HG03139 (cell line): ENCODE measurements at regions not wholly inside any gene's neighbourhood (a gene's known extent, or its start where the extent isn't known, plus 50 kb on each side); places are given as distances from the start of the nearest gene placed in this dataset.

Source experiments
- ATAC-seq: cut with Tn5 transposase; IDR thresholded peaks from one replicate; pipeline ENCODE4 v1.9.1; 2021; ENCODE audit not compliant: unreplicated experiment

DNA sequence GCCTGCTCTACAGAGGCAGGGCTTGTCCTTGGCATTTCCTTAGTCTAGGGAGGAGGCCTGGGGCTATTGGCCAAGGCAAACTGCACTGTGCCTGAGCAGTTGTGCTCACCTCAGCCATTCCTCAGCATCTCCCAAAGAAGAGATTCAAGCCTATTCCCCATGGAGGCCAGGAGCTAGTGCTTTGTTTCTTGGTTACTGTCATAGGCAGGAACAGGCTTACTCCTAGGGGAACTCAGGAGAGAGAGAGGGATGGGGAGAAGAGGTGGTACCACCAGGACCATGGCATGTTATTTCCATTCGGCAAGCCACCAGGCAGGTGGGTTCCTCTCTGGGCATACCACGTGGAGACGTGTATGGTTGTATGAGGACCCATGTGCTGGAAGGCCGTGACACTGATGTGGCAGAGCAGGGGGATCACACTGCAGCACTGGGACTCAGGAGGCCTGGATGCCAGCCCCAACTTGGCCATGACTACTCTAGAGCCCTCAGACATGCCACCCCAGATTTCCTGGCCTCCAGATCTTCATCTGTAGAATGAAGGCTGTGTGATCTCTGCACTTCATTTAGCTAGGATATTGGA is 233.7 kb downstream of the LOXHD1 start:
- no peak for ATAC-seq

DNA sequence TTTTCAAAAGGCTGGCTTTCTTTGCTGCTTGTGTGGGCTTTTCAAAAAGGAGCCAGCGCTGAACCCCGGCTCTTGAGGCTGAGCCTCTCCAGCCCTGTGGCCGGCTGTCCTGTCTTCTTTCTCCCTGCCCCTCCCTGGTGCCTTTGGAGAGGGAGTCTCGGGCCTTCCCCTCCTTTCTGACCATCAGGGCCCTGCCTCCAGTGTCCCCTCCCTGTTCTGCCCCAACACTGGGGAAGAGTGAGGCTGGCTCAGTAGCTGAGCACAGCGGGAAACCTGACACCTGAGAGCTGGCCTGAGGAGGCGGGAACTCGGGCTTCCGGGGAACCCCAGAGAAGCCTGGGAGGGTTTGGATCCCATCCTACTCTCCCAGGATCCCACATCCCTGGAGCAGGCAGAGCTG is 232.1 kb downstream of the LOXHD1 start:
- ATAC-seq, result no peak

DNA sequence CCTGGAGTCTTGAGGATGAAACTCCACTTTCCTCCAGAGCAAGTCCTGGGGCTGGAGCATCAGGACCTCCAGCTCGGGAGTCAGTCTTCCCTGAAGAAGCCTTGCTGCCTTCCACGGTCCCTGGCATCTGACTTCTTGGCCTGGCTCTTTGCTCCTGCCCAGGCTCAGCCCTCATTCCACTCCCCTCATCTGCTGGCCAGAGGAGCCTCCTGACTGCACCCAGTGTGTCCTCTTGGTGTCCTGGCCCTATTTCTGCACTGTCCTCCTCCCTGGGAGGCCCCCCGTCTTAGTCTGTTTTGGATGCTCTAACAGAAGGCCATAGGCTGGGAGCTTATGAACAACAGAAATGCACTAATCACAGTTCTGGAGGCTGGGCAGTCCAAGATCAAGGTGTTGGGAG is 231.5 kb downstream of the LOXHD1 start:
- no peak for ATAC-seq

DNA sequence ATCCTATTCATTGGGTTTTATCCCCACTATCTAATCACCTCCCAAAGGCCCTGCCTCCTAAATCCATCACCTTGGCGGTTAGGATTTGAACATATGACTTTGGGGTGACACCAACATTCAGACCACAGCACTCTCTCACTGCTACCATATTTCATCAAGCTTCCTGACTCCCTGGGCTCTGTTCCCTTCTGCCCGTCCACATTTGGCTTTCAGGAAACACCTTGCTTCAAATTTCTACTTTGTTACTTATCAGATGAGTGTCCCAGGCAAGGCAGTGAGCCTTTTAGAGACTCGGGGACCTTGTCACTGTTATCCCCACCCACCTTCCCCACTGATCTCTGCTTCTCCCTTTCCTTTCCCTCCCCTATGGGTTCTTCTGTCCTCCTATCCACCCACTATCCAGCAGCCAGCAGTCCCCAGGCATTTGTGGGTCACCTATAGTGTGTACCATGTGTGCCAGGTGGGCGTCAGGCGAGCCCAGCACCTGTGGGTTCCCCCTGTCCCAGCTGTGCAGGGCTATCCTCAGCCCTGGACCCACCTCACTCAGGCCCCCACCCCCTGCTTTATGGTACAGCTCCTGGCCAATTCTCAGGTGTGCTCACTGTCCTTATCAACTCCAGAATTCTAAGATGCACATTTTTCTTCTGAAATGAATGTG is 230.9 kb downstream of the LOXHD1 start:
- no peak for ATAC-seq

DNA sequence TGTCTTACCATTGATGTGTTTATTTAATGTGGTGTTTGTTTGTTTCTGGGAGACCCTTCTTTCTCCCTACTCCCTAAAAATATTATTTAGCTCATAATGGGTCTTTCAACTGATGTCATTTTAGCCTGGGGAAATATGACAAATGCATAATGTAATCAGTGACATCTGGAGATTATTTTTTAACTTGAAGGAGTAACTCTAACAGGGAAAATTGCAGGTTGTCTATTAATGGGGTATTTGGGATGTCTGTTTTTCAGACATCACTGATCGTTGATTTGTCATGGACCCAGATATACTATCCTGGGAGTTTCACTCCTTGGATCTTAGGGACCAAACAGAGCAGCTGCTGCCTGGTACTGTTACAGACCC is 230.4 kb downstream of the LOXHD1 start:
- no peak for ATAC-seq
